GM12878 (cell line): ENCODE measurements at regions not wholly inside any gene's neighbourhood (a gene's known extent, or its start where the extent isn't known, plus 50 kb on each side); places are given as distances from the start of the nearest gene placed in this dataset.
A peak's percentile ranks its signal among the peaks of the same experiment; 100 is the strongest.

Source experiments
- ATAC-seq: fragments of 200-7000 bp; cut with Tn5 transposase; 3 replicates; pipeline ENCODE4 v1.9.1; 2020; ENCODE audit warnings: mild to moderate bottlenecking, moderate library complexity
- BruUV-seq: library from RNA; stranded (reverse); fragments of 400-500 nt; replicated peaks from 2 replicates; lab custom pipeline; 2021; lab: Mats Ljungman, UMichigan
- CTCF ChIA-PET: fragments of 300-600 bp; sonication (Branson Sonifier 250); formaldehyde crosslinking; extraction: SDS; loops from one replicate; lab custom pipeline; 2021; ENCODE audit warnings: inconsistent platforms; lab: Yijun Ruan, JAX
- POLR2A ChIA-PET: fragments of 350-600 bp; formaldehyde crosslinking; extraction: SDS; loops from one replicate; lab custom pipeline; 2021; ENCODE audit warnings: inconsistent platforms; lab: Charles Lee
- RAD21 ChIA-PET: fragments of 300-600 bp; sonication (Branson Sonifier 250); formaldehyde crosslinking; loops from one replicate; lab custom pipeline; 2023; ENCODE audit warnings: antibody characterized with exemption; ENCODE audit not compliant: unreplicated experiment; lab: Charles Lee
- SMC1A ChIA-PET: fragments of 300-600 bp; sonication (Branson Sonifier 250); formaldehyde crosslinking; loops from one replicate; lab custom pipeline; 2023; ENCODE audit not compliant: unreplicated experiment, uncharacterized antibody; lab: Charles Lee
- DNase-seq: peaks from one replicate; pipeline ENCODE4 v3.0.0-alpha.2; 2011; ENCODE audit warnings: low read depth, low spot score
- FAIRE-seq: peaks from 3 replicates; lab custom pipeline; 2011; peaks lifted over from hg19 to GRCh38; lab: Jason Lieb, UNC
- H2AFZ ChIP-seq: 2 replicates; pipeline ENCODE4 v1.6.0; 2011; ENCODE audit warnings: low read depth, low read length, control low read depth; ENCODE audit not compliant: control insufficient read depth
- H3K27ac ChIP-seq: 2 replicates; pipeline ENCODE4 v1.5.1; 2011; ENCODE audit warnings: control low read depth; ENCODE audit not compliant: control insufficient read depth, insufficient read depth
- H3K27me3 ChIP-seq, 2 experiments: replicated peaks in 1 of 2; 2 replicates each; pipeline versions ENCODE4 v1.6.0 to v1.6.1; 2011; ENCODE audit warnings: low read length in 1 of 2; ENCODE audit not compliant: control insufficient read depth in 2 of 2, insufficient read depth in 2 of 2
- H3K36me3 ChIP-seq, 2 experiments: 2 replicates each; pipeline ENCODE4 v1.5.1; 2011; ENCODE audit warnings: low read length in 1 of 2; ENCODE audit not compliant: control insufficient read depth in 2 of 2, insufficient read depth in 2 of 2
- H3K4me1 ChIP-seq: 2 replicates; pipeline ENCODE4 v1.6.1; 2011; ENCODE audit warnings: mild to moderate bottlenecking, low read length, moderate library complexity, mixed read lengths; ENCODE audit not compliant: control insufficient read depth, insufficient read depth
- H3K4me2 ChIP-seq: 2 replicates; pipeline ENCODE4 v1.6.0; 2011; ENCODE audit warnings: control low read depth; ENCODE audit not compliant: control insufficient read depth, insufficient read depth
- H3K4me3 ChIP-seq: fragments of 200-600 bp; sonication (generic); 2 replicates; pipeline ENCODE4 v1.5.1; 2016
- H3K79me2 ChIP-seq: 2 replicates; pipeline ENCODE4 v1.6.0; 2011; ENCODE audit warnings: low read length; ENCODE audit not compliant: control insufficient read depth, insufficient read depth
- H3K9ac ChIP-seq: 2 replicates; pipeline ENCODE4 v1.8.0; 2011; ENCODE audit warnings: low read length, control low read depth, mixed read lengths; ENCODE audit not compliant: control insufficient read depth, insufficient read depth
- H3K9me3 ChIP-seq: replicated peaks from 3 replicates; pipeline ENCODE4 v1.5.1; 2011; ENCODE audit warnings: mild to moderate bottlenecking, low read length; ENCODE audit not compliant: control insufficient read depth, insufficient read depth
- H4K20me1 ChIP-seq: 2 replicates; pipeline ENCODE4 v1.6.0; 2011; ENCODE audit not compliant: control insufficient read depth, insufficient read depth
- ATF7 ChIP-seq: fragments of 450-650 bp; IDR thresholded peaks from 2 replicates; pipeline ENCODE4 v1.6.1; 2016; ENCODE audit warnings: low read depth, mild to moderate bottlenecking
- BRCA1 ChIP-seq: IDR thresholded peaks from 2 replicates; pipeline ENCODE4 v1.6.1; 2011; ENCODE audit warnings: low read depth, low read length, improper control_type of control experiment
- CBX5 ChIP-seq: sonication (generic); IDR thresholded peaks from 2 replicates; pipeline ENCODE4 v1.6.1; 2016; ENCODE audit warnings: low read depth, moderate library complexity, mild to moderate bottlenecking, inconsistent platforms
- DPF2 ChIP-seq: fragments of 450-650 bp; IDR thresholded peaks from 2 replicates; pipeline ENCODE4 v1.6.1; 2017; ENCODE audit warnings: mild to moderate bottlenecking
- EED ChIP-seq: sonication (generic); IDR thresholded peaks from 2 replicates; pipeline ENCODE4 v1.6.1; 2016; ENCODE audit warnings: antibody characterized with exemption, low read depth
- EP300 ChIP-seq, 2 experiments: fragments of 150-350 bp in 1 of 2; IDR thresholded peaks; 2 replicates each; pipeline ENCODE4 v1.6.1; 2011 to 2012; ENCODE audit warnings: low read depth in 2 of 2, low read length in 2 of 2, borderline replicate concordance in 1 of 2, improper control_type of control experiment in 1 of 2, inconsistent platforms in 1 of 2; ENCODE audit not compliant: control insufficient read depth in 1 of 2
- HDGF ChIP-seq: fragments of 450-650 bp; IDR thresholded peaks from 2 replicates; pipeline ENCODE4 v1.6.1; 2016; ENCODE audit warnings: antibody characterized with exemption
- RAD21 ChIP-seq: IDR thresholded peaks from 2 replicates; pipeline ENCODE4 v1.6.1; 2011; ENCODE audit warnings: mild to moderate bottlenecking, low read depth, low read length, moderate library complexity; ENCODE audit not compliant: insufficient read depth
- TBL1XR1 ChIP-seq: IDR thresholded peaks from 2 replicates; pipeline ENCODE4 v1.6.1; 2012; ENCODE audit warnings: low read depth, low read length, improper control_type of control experiment
- ZNF207 ChIP-seq: fragments of 450-650 bp; IDR thresholded peaks from 2 replicates; pipeline ENCODE4 v1.6.1; 2014; ENCODE audit warnings: antibody characterized with exemption, mild to moderate bottlenecking, borderline replicate concordance
- ZNF274 ChIP-seq: IDR thresholded peaks from one replicate; pipeline ENCODE4 v1.8.0; 2011; ENCODE audit not compliant: insufficient read length, insufficient read depth
- WGBS: methylation state at CpG from one replicate; pipeline ENCODE4 v1.1.6; 2016; ENCODE audit warnings: low lambda C conversion rate; ENCODE audit not compliant: insufficient replicate concordance, insufficient coverage; ENCODE audit errors: missing lambda C conversion rate; 5-methylcytosine and 5-hydroxymethylcytosine counted together
- in situ Hi-C: fragments of 300-500 bp; cut with MboI; formaldehyde crosslinking; loops from 9 replicates; pipeline ENCODE4 v1.14.3; 2018; ENCODE audit warnings: mixed read lengths
- intact Hi-C: fragments of 100-400 bp; cut with micrococcal nuclease; formaldehyde crosslinking; loops from one replicate; pipeline ENCODE4 v1.14.2; 2022; ENCODE audit not compliant: unreplicated experiment
- TF ChIP-seq, protein P1 (sequence below): fragments of 450-650 bp; IDR thresholded peaks from 2 replicates; pipeline ENCODE4 v1.6.1; 2017; ENCODE audit warnings: mild to moderate bottlenecking, moderate library complexity

DNA sequence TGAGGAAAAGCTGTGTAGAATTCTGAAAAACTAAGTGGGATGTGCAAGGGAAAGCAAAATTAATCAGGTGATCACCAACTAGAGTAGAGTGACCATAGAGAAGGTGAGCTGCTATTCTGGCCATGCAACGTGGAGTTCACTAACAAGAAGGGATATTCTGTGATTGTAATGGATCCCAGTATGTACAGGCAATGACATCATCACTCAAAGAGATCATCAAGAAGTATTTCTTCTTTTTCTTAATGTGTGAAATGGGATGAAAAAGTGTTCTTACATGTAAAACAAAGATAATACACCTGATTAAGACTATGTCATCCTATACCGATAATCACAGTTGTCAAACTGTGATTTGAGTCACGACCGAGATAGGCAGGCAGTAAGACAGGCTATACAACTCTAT, 101.2 kb downstream of the SMPDL3A start:
- intact Hi-C loops = no loop called here
- WGBS = 23% methylated on average over 4 of the region's 4 CpGs

DNA sequence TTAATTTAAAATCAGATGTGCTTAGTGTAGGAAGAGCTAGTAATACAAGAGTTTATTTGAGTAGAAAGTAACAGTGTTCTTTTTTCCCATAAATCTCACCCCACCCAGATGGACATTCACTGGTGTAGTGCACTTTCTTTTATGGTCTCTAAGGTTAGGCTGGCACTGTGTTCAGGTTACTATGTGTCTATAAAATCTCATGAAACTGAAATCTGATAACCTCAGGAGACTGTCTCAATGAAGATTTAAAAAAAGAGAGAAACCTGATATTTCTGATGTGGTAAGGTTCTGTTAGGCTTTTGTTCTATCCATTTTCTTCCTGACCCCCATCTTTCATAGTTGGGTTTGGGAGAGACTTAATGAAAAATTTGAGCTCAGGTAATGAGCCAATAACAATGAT, 101.2 kb upstream of the CLVS2 start:
- no peaks in the 10 kb centered on the region for H3K36me3 ChIP-seq
- no peak overlapping the region for H3K4me2 ChIP-seq
- no peaks in the 10 kb centered on the region for H3K4me1 ChIP-seq
- ATAC-seq (no peak), FAIRE-seq (no peak), DNase-seq (no peak)
- intact Hi-C loops = no loop called here
- H3K9ac ChIP-seq = no peak overlapping the region
- H3K4me3 ChIP-seq = no peak overlapping the region
- no peaks in the 10 kb centered on the region for H3K79me2 ChIP-seq
- in situ Hi-C loops = no loop called here
- ChIA-PET POLR2A (no interaction called here), CTCF (interaction anchor here (1.7 kb wide), 1 partner anchor 9 kb away, joined by 7 read pairs; no protein-coding TSS in a partner anchor), SMC1A (interaction anchor here (0.8 to 2.0 kb wide), 5 partner anchors 9 to 27 kb away, joined by 3 to 5 read pairs (median 3); no protein-coding TSS in a partner anchor), RAD21 (no interaction called here)
- H3K27me3 ChIP-seq = no peaks in the 10 kb centered on the region
- no TSS peak for BruUV-seq
- no peaks in the 10 kb centered on the region for H4K20me1 ChIP-seq
- H3K9me3 ChIP-seq = no peaks in the 10 kb centered on the region
- no peak overlapping the region for H2AFZ ChIP-seq
- no peak overlapping the region for H3K27ac ChIP-seq
- TF ChIP-seq HDGF = no peak
- TF ChIP-seq CBX5 = no peak
- no peak for TF ChIP-seq RAD21
- no peak for TF ChIP-seq ZNF207
- no peak for TF ChIP-seq EP300 (IDR thresholded peaks at IDR 0.05; ENCODE audit: borderline replicate concordance in 1 of 2, control insufficient read depth in 1 of 2, low read depth in 2 of 2, low read length in 2 of 2)
- TF ChIP-seq ZNF274 = no peak
- TF ChIP-seq DPF2 = no peak
- TF ChIP-seq BRCA1 = no peak
- no peak for TF ChIP-seq EED
- TF ChIP-seq, protein P1, sequence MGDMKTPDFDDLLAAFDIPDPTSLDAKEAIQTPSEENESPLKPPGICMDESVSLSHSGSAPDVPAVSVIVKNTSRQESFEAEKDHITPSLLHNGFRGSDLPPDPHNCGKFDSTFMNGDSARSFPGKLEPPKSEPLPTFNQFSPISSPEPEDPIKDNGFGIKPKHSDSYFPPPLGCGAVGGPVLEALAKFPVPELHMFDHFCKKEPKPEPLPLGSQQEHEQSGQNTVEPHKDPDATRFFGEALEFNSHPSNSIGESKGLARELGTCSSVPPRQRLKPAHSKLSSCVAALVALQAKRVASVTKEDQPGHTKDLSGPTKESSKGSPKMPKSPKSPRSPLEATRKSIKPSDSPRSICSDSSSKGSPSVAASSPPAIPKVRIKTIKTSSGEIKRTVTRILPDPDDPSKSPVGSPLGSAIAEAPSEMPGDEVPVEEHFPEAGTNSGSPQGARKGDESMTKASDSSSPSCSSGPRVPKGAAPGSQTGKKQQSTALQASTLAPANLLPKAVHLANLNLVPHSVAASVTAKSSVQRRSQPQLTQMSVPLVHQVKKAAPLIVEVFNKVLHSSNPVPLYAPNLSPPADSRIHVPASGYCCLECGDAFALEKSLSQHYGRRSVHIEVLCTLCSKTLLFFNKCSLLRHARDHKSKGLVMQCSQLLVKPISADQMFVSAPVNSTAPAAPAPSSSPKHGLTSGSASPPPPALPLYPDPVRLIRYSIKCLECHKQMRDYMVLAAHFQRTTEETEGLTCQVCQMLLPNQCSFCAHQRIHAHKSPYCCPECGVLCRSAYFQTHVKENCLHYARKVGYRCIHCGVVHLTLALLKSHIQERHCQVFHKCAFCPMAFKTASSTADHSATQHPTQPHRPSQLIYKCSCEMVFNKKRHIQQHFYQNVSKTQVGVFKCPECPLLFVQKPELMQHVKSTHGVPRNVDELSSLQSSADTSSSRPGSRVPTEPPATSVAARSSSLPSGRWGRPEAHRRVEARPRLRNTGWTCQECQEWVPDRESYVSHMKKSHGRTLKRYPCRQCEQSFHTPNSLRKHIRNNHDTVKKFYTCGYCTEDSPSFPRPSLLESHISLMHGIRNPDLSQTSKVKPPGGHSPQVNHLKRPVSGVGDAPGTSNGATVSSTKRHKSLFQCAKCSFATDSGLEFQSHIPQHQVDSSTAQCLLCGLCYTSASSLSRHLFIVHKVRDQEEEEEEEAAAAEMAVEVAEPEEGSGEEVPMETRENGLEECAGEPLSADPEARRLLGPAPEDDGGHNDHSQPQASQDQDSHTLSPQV = no peak

More for the DNA sequence above, 101.2 kb downstream of the SMPDL3A start:
- CTCF ChIA-PET = no interaction called here
- no peak overlapping the region for H3K27ac ChIP-seq
- SMC1A ChIA-PET = interaction anchor here (1.0 kb wide), 1 partner anchor 15 kb away, joined by 3 read pairs; no protein-coding TSS in a partner anchor
- no peaks in the 10 kb centered on the region for H3K36me3 ChIP-seq
- H3K27me3 ChIP-seq = no peaks in the 10 kb centered on the region
- H3K4me3 ChIP-seq = no peak overlapping the region
- no peaks in the 10 kb centered on the region for H4K20me1 ChIP-seq
- in situ Hi-C loops = no loop called here
- RAD21 ChIA-PET = interaction anchor here (1.4 kb wide), 1 partner anchor 21 kb away, joined by 4 read pairs; no protein-coding TSS in a partner anchor
- H3K9me3 ChIP-seq = no peaks in the 10 kb centered on the region
- POLR2A ChIA-PET = no interaction called here
- H3K4me2 ChIP-seq = no peak overlapping the region
- no peak for DNase-seq
- no peak overlapping the region for H3K9ac ChIP-seq
- TF ChIP-seq TBL1XR1 = no peak
- peak; percentile 25; the same call in 1 of the 2 replicates for TF ChIP-seq ATF7
- TF ChIP-seq, all 136 proteins: peak for 1
- Histone ChIP-seq H2AFZ (no peak overlapping the region), H3K4me1 (no peaks in the 10 kb centered on the region), H3K79me2 (no peaks in the 10 kb centered on the region)
- no peak for ATAC-seq
- no peak for FAIRE-seq
- no TSS peak for BruUV-seq
